ENCODE measurements at regions not wholly inside any gene's neighbourhood (a gene's known extent, or its start where the extent isn't known, plus 50 kb on each side); places are given as distances from the start of the nearest gene placed in this dataset.

GRCh38 chr1:115496904-115497527 is 144.8 kb upstream of the VANGL1 start:
- no peak for TF ChIP-seq CTCF (IDR thresholded peaks at IDR 0.05)

- TF ChIP-seq CTCF (IDR thresholded peaks at IDR 0.05): no peak
Observed at GRCh38 chr1:115495625-115496024, 146.1 kb upstream of the VANGL1 start.

- no peak for TF ChIP-seq CTCF (IDR thresholded peaks at IDR 0.05)
Observed at GRCh38 chr1:115495111-115495510, 146.7 kb upstream of the VANGL1 start.

- no peak for TF ChIP-seq CTCF (IDR thresholded peaks at IDR 0.05)
Observed at GRCh38 chr1:115493834-115494233, 147.9 kb upstream of the VANGL1 start.

- TF ChIP-seq CTCF (IDR thresholded peaks at IDR 0.05): no peak
Observed at GRCh38 chr1:115492880-115493279, 148.9 kb upstream of the VANGL1 start.

- TF ChIP-seq CTCF (IDR thresholded peaks at IDR 0.05): no peak
Observed at GRCh38 chr1:115492019-115492595, 149.7 kb upstream of the VANGL1 start.

- no peak for TF ChIP-seq CTCF (IDR thresholded peaks at IDR 0.05)
Observed at GRCh38 chr1:115491298-115492018, 150.3 kb upstream of the VANGL1 start.

All from LNCAP (cell line).